Breast epithelium (tissue), 4 donors: ENCODE measurements at regions not wholly inside any gene's neighbourhood (a gene's known extent, or its start where the extent isn't known, plus 50 kb on each side); places are given as distances from the start of the nearest gene placed in this dataset.

Source experiments
- DNase-seq, 2 donors: peaks; one replicate each; pipeline ENCODE4 v3.0.0-alpha.2; 2019; ENCODE audit warnings: low spot score in 2 of 2
- H3K27ac ChIP-seq, 2 donors: fragments of 200-600 bp; sonication (generic) in 1 of 2; one replicate each; pipeline ENCODE4 v1.5.1; 2016 to 2019; ENCODE audit warnings: mild to moderate bottlenecking in 1 of 2
- H3K27me3 ChIP-seq, 2 donors: fragments of 200-600 bp; sonication (generic) in 1 of 2; one replicate each; pipeline versions ENCODE4 v1.5.1 to v1.6.0; 2017 to 2019; ENCODE audit warnings: control low read depth in 1 of 2, mild to moderate bottlenecking in 1 of 2
- H3K36me3 ChIP-seq: fragments of 200-600 bp; one replicate; pipeline ENCODE4 v1.5.1; 2019
- H3K4me1 ChIP-seq, 2 donors: fragments of 200-600 bp; sonication (generic); one replicate each; pipeline ENCODE4 v1.5.1; 2016 to 2019; ENCODE audit warnings: control low read depth in 1 of 2
- H3K4me3 ChIP-seq, 3 donors: fragments of 200-600 bp; sonication (generic); 1 replicate in 2 of 3; 2 replicates in 1 of 3; pipeline ENCODE4 v1.5.1; 2016 to 2019; ENCODE audit warnings: mild to moderate bottlenecking in 3 of 3, moderate library complexity in 2 of 3
- H3K9me3 ChIP-seq, 2 donors: fragments of 200-600 bp; sonication (generic) in 1 of 2; one replicate each; pipeline ENCODE4 v1.5.1; 2016 to 2019; ENCODE audit warnings: control low read depth in 1 of 2
- POLR2A ChIP-seq: fragments of 450-650 bp; IDR thresholded peaks from one replicate; pipeline ENCODE4 v1.6.1; 2016; ENCODE audit warnings: antibody characterized with exemption, mild to moderate bottlenecking, moderate library complexity
- POLR2AphosphoS5 ChIP-seq, 3 donors: sonication (generic); formaldehyde crosslinking; IDR thresholded peaks; one replicate each; pipeline ENCODE4 v1.6.1; 2017; ENCODE audit warnings: antibody characterized with exemption in 3 of 3
- intact Hi-C: fragments of 100-400 bp; cut with DNase I; formaldehyde crosslinking; loops from one replicate; pipeline ENCODE4 v1.15.1; 2023; ENCODE audit warnings: low total_unique reads
- TF ChIP-seq, protein P1 (sequence below), 3 donors: fragments of 450-650 bp; IDR thresholded peaks; one replicate each; pipeline ENCODE4 v1.5.1; 2016 to 2017; ENCODE audit warnings: antibody characterized with exemption in 3 of 3, mild to moderate bottlenecking in 3 of 3, moderate library complexity in 3 of 3

GRCh38 chr10:33863352-33863751 is 528.9 kb upstream of the NRP1 start:
- H3K27me3 ChIP-seq = no peaks in the 10 kb centered on the region
- intact Hi-C loops = no loop called here
- no peaks in the 10 kb centered on the region for H3K4me1 ChIP-seq
- no peak overlapping the region for H3K27ac ChIP-seq
- H3K4me3 ChIP-seq = no peak overlapping the region
- no peak for DNase-seq
- TF ChIP-seq POLR2AphosphoS5 (IDR thresholded peaks at IDR 0.05) = no peak
- TF ChIP-seq, protein P1, sequence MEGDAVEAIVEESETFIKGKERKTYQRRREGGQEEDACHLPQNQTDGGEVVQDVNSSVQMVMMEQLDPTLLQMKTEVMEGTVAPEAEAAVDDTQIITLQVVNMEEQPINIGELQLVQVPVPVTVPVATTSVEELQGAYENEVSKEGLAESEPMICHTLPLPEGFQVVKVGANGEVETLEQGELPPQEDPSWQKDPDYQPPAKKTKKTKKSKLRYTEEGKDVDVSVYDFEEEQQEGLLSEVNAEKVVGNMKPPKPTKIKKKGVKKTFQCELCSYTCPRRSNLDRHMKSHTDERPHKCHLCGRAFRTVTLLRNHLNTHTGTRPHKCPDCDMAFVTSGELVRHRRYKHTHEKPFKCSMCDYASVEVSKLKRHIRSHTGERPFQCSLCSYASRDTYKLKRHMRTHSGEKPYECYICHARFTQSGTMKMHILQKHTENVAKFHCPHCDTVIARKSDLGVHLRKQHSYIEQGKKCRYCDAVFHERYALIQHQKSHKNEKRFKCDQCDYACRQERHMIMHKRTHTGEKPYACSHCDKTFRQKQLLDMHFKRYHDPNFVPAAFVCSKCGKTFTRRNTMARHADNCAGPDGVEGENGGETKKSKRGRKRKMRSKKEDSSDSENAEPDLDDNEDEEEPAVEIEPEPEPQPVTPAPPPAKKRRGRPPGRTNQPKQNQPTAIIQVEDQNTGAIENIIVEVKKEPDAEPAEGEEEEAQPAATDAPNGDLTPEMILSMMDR (IDR thresholded peaks at IDR 0.05) = no peak
- TF ChIP-seq POLR2A = no peak
- H3K36me3 ChIP-seq = no peaks in the 10 kb centered on the region
- no peaks in the 10 kb centered on the region for H3K9me3 ChIP-seq

- no peak for DNase-seq
- Histone ChIP-seq H3K27me3 (no peaks in the 10 kb centered on the region), H3K4me3 (no peak overlapping the region), H3K9me3 (no peaks in the 10 kb centered on the region), H3K27ac (no peak overlapping the region), H3K36me3 (no peaks in the 10 kb centered on the region), H3K4me1 (no peaks in the 10 kb centered on the region)
- TF ChIP-seq POLR2AphosphoS5 (IDR thresholded peaks at IDR 0.05) (no peak), POLR2A (no peak)
- TF ChIP-seq, protein P1 (IDR thresholded peaks at IDR 0.05) = no peak
- intact Hi-C loops = no loop called here
Measured at GRCh38 chr10:33862536-33863105, 528.2 kb upstream of the NRP1 start.

DNA sequence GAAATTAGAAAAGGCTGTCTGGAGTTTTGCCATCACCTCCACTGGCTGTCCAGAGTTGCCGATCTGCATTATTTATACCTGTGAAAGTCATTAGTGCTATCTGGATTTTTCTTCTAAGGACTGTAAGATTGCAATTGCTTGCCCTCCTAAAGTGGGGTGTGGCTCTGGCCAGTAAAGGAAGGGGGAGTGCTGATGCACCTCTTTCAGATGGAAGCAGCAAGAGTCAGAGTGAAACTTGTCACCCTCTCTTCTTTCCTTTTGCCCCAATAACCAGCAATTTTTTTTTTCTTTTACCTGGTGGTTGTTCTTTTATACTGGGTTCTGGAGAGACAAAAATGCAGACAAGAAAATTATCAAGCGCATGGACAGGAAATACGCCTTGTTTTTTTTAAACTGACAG is 527.4 kb upstream of the NRP1 start:
- intact Hi-C loops = no loop called here

GRCh38 chr10:33861016-33861704 is 526.7 kb upstream of the NRP1 start:
- intact Hi-C loops = no loop called here
- no peaks in the 10 kb centered on the region for H3K4me1 ChIP-seq
- DNase-seq = no peak
- H3K27me3 ChIP-seq = no peaks in the 10 kb centered on the region
- no peak for TF ChIP-seq POLR2AphosphoS5 (IDR thresholded peaks at IDR 0.05)
- TF ChIP-seq POLR2A = no peak
- TF ChIP-seq, protein P1 (IDR thresholded peaks at IDR 0.05) = no peak
- H3K27ac ChIP-seq = no peak overlapping the region
- H3K36me3 ChIP-seq = no peaks in the 10 kb centered on the region
- no peak overlapping the region for H3K4me3 ChIP-seq
- no peaks in the 10 kb centered on the region for H3K9me3 ChIP-seq

More for the DNA sequence above, 527.4 kb upstream of the NRP1 start:
- Histone ChIP-seq H3K4me3 (no peak overlapping the region), H3K27me3 (no peaks in the 10 kb centered on the region), H3K27ac (no peak overlapping the region), H3K36me3 (no peaks in the 10 kb centered on the region), H3K4me1 (no peaks in the 10 kb centered on the region), H3K9me3 (no peaks in the 10 kb centered on the region)
- DNase-seq = no peak
- TF ChIP-seq, protein P1 (IDR thresholded peaks at IDR 0.05) = no peak
- TF ChIP-seq POLR2AphosphoS5 (IDR thresholded peaks at IDR 0.05) (no peak), POLR2A (no peak)

DNA sequence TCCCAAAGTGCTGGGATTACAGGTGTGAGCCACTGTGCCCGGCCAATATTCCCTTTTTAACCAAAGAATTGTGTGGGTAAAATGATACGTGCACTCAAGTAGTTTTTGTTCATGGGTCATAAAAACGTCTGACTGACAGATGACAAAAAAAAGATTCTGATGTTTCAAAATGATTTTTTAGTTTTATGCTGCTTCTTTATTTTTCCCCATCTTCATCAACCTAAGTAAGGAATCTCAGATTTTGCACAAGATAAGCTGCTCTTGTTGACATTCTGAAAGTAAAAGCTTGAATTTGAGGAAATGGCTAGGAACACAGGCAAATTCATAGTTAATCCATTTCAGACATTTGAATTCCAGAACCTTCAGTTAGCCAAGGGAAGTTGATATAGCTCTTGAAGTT is 526.1 kb upstream of the NRP1 start:
- H3K4me1 ChIP-seq = no peaks in the 10 kb centered on the region
- H3K4me3 ChIP-seq = no peak overlapping the region
- no peaks in the 10 kb centered on the region for H3K9me3 ChIP-seq
- DNase-seq = no peak
- no peaks in the 10 kb centered on the region for H3K36me3 ChIP-seq
- H3K27me3 ChIP-seq = no peaks in the 10 kb centered on the region
- intact Hi-C loops = no loop called here
- TF ChIP-seq, protein P1 (IDR thresholded peaks at IDR 0.05) = no peak
- TF ChIP-seq POLR2A (no peak), POLR2AphosphoS5 (IDR thresholded peaks at IDR 0.05) (no peak)
- no peak overlapping the region for H3K27ac ChIP-seq
